HG03196 (cell line): ENCODE measurements at regions not wholly inside any gene's neighbourhood (a gene's known extent, or its start where the extent isn't known, plus 50 kb on each side); places are given as distances from the start of the nearest gene placed in this dataset.
A peak's percentile ranks its signal among the peaks of the same experiment; 100 is the strongest.

Experiments used
- ATAC-seq: cut with Tn5 transposase; IDR thresholded peaks from one replicate; pipeline ENCODE4 v1.9.1; 2021; ENCODE audit not compliant: unreplicated experiment

GRCh38 chr11:113634940-113635575 lies 71.0 kb downstream of the TMPRSS5 start:
- ATAC-seq, result no peak

- ATAC-seq, result no peak
Observed at GRCh38 chr11:113632981-113633380, 73.1 kb downstream of the TMPRSS5 start.

DNA sequence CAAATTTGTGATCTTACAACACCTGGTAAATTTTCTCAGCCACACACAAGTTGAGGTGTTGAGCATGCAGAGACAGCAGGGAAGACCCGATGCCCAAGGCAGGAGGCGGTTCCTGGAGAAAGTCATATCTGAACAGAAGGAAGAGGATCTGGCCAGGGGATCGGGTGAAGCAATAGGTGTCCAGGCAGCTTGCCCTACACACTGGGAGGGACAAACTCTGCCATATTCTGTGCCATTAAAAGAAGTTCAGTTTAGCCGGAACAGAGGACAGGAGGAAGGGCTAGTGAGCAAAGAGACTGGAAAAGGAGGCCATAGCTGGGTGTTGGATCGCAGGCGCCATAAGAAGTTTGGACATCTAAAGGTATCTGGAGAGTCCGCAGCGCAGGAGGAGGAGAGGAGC lies 76.5 kb downstream of the TMPRSS5 start:
- ATAC-seq, result no peak

DNA sequence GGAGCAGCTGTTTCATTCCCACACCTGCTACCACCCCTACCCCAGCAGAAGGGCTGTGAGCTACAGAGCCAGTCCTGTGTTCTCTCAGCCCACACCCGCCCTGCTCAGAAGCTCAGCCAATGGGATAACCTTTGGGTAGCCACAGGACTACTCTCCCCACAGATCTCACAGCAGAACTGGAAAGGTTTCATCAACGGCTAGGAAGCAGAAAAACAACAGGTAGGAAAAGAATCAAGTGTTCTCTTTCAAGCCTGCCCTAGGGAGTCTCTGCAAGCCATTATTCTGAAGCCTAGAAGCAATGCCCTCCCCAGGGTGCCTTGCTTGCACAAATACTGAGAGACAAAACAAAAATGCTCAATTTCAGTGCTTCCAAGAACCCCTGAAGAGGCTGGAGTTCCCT lies 77.2 kb downstream of the TMPRSS5 start:
- no peak for ATAC-seq

GRCh38 chr11:113627946-113628345 lies 78.2 kb downstream of the TMPRSS5 start:
- no peak for ATAC-seq

- ATAC-seq, result no peak
Observed at GRCh38 chr11:113627297-113627696, 78.8 kb downstream of the TMPRSS5 start.

DNA sequence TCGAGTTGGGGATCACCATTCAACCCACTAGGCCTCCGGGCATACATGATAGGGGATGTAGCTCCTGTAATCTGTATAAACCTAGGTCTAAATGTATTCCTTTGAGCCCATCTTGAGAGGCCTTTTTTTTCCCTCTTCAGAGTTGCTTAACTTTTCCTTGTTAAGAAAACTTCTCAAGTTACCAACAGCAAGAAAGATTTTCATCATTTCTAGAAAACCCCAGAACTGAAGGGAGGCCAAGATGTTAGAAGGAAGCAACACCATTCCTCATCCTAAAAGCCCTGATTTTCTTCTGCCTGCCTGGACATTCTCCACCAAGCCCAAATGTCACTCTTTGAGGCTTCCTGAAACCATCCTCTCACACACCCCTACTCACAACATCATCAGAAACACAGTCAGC lies 79.4 kb downstream of the TMPRSS5 start:
- ATAC-seq, result no peak

GRCh38 chr11:113623114-113623513 lies 83.0 kb downstream of the TMPRSS5 start:
- ATAC-seq, result no peak

DNA sequence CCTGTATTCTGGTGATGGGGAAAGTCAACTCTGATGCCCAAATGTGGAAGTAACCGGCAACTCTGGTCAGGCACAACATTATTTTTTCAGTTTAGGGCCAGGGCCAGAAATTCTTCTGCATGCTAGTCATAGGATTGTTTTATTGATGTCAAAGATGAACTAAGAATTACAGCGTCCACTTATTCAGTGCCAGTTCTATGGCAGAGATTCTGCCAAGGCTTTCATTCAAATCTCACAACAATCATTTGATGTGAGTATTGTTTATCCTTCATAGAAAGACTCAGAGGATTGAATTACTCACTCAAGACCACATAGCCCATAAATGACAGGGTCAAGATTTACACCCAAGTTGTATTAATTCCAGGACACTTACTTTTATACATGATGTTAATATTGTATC lies 87.7 kb downstream of the TMPRSS5 start:
- no peak for ATAC-seq

GRCh38 chr11:113615773-113616172 lies 90.3 kb downstream of the TMPRSS5 start:
- ATAC-seq, result no peak

DNA sequence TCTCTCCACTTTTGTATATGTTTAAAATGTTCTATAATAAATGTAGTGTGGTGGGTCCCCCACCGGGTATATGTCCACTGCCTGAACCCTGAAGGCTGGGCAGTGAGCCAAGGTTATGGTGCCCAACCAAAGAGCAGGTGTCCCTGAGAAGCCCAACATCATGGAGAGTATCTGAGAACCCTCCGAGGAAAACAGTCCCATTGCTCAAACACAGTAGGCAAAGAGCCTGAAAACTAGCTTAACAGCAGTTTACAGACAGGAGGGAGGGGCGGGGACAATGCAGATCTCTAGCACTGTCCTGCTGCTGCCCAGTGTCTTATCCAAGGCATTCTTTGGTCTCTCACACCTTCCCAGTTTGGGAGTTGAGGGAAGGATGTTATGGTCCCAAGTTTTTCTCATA lies 91.0 kb downstream of the TMPRSS5 start:
- no peak for ATAC-seq

GRCh38 chr11:113614097-113614496 lies 92.0 kb downstream of the TMPRSS5 start:
- ATAC-seq, result no peak

DNA sequence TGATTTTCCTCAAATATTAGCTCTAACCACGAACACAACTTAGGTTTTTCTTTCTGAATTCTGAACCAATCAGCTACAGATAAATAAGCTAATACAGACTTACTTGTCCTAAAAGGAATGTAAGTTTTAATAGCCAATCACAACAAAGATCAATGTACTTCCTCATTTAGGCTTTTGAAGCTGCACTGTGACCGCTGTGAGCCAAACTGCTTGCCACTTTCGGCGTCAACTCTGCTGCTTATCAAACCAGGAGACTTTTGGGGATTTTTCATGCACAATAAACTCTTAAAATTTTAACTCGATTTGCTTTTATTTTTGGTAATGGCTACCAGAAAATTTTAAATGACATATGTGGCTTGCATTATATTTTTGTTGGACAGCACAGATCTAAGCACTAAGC lies 92.5 kb downstream of the TMPRSS5 start:
- ATAC-seq, result no peak

DNA sequence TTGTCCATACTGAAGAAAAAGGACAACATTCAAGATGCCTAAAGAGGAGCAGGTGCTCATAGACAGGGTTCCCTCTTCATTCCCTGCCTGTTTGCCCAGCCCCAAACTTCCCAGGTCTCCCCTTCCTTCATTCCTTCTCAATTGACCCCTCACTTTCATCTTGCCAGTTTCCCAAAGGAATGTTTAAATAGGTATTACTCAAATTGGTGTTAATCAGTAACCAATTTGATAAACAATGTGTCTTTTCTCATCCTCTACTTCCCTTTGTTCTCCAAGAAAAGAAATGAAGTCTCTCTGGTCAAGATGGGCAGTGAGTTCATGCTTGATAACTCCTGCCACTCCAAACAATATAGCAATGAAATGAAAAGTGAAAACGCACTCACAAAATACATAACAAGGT lies 101.9 kb downstream of the TMPRSS5 start:
- no peak for ATAC-seq

DNA sequence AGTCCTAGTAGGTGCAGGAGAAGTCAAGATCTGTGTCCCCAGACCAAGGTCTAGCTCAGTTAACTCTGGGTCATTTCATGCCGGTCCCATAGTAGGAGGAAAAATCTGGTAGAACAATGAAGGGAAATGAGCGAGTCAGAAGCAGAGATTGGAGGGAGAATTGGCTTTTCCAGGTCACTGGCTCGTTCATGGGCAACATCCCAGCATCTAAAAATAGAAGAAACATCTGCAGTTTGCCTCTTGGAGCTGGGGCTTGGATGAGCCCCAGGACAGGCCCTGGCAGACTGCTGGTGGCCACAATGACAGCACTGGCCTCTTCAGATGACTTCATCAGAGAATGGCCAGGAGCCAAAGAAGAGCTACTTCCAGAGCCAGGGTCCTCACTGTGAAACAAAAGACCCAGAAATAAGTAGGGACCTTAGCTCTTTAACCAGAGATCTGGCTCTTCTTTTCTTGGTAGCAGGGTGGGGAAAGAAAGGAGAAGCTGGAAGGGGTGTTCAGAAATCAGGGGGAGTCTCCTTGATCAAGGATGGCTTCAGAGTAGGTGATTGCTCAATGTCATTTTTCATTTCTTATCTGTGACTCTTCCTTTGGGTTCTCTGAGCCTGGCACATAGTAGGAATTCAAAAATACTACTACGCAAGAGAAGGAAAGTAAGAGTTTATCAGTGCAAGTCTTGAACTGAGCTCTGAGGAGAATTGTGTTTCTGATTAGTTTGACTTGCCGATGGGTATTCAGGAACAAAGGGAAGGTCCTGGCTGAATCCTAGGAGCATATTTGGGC lies 102.6 kb downstream of the TMPRSS5 start:
- no peak for ATAC-seq

GRCh38 chr11:113602483-113602882 lies 103.6 kb downstream of the TMPRSS5 start:
- no peak for ATAC-seq

DNA sequence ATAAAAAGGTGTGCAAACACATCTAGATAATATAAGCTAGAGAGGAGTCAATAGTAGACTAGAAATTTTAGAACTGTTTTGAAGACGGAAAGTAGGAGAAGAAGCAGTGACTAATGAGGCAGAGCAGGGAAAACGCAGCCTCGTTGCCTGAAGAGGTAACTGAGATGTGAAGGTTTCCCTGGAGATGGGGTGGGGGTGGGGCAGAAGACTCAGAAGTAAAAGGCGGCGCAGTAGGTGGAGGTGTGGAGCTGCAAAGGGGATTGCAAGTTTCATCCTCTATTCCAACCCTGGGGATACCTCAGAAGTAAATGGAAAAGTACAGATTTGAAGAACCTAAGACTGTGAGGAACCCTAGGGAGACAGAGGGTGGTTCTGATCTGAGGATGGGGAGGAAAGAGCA lies 109.5 kb downstream of the TMPRSS5 start:
- no peak for ATAC-seq

DNA sequence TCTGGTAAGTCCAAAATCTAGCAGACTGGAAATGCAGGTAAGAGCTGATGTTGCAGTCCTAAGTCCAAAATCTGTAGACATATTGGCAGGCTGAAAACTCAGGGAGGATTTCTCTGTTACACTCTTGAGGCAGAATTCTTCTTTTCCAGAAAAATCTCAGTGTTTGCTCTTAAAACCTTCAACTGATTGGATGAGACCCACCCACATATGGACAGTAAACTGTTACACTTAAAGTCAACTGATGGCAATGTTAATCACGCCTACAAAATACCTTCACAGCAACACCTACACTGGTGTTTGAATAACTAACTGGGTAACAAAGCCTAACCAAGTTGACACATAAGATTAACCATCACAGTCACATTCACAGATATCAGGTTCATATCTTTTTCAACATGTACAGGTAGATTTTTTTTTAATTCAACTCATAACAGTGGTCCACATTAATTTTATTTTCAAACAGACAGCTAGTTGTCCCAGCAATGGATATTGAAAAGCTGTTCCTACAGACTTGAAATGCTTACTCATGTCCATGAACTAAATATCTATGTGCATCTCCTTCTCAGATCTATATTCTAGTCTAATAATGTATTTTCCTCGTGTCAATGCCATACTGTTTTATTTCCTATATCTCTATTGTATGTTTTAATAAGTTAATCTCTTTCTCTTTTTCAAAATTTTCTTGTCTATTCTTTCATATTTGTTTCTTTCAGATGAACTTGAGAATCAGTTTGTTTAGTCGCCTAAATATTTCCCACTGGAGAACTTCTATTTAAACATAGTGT lies 110.1 kb downstream of the TMPRSS5 start:
- ATAC-seq, result no peak

GRCh38 chr11:113593698-113594308 lies 112.3 kb downstream of the TMPRSS5 start:
- peak; percentile 90 for ATAC-seq

DNA sequence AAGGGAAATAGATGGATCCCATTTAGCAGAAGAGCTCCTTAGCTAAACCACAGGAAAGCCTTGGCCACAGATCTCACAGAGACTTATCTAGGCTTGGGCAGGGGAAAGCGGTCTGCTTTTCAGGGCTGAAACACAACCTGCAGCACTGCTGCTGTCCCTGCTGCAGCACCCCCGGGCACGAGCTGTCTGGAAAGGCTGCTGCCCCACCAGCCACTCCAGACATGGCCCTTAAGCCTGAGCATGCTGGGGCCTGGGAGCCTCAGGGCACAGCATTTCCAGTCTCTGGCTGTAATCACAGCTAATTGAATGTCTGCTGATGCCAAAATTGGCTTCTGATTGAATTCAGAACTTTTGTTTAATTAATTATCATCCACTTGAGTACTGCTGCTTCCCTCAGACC lies 115.0 kb downstream of the TMPRSS5 start:
- no peak for ATAC-seq

DNA sequence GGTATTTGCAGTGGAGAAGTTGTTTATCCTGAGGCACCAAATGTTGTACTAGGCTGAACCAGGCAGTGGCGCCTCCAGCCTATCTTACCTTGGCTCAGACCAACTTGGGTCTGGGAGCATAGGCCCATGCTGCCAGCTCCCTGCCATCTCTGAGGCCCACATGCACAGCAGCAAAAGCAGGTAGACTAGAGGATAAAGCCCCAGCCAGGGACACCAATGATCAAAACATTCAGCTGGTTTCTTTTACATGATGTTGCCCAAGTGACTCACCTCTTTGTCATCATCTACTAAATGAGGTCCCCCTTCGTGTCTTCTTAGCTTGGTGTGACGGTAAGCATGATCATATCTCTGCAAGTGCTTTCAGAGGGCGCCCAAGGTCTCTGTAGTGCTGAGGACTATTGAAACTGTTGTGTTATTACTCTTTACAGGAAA lies 112.1 kb upstream of the DRD2 start:
- no peak for ATAC-seq
